Cardiac septum (tissue), 1 donor: ENCODE measurements at regions not wholly inside any gene's neighbourhood (a gene's known extent, or its start where the extent isn't known, plus 50 kb on each side); places are given as distances from the start of the nearest gene placed in this dataset.
A peak's percentile ranks its signal among the peaks of the same experiment; 100 is the strongest.

Experiments
- DNase-seq: peaks from one replicate; pipeline ENCODE4 v3.0.0-alpha.2; 2020; ENCODE audit warnings: low spot score
- intact Hi-C: fragments of 100-400 bp; cut with DNase I; formaldehyde crosslinking; loops from one replicate; pipeline ENCODE4 v1.14.0; 2022
- donor health status: DM: no; HTN: no; CAD: no.

DNA sequence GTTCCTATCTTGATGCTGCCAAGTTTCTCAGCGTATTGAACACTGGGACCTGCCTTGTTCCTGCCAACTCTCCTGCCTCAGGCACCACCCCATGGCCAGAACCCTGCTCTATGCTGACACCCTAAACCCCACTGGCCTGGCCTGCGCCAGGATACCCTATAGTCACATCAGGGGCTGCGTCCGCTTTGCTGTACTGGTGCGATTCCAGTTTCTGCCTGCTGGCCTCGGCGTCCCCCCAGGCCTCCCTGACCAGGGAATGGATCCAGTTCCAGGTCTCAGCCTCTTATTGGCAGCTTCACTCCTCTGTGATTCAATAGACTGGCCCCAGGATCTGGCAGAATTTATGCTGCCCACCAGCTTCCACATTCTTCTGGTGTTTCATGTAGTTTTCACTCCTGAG lies 55.0 kb downstream of the GPR6 start:
- intact Hi-C loops, result loop anchor here (10.0 kb wide), 1 partner anchor 238 kb away; no protein-coding TSS in a partner anchor

DNA sequence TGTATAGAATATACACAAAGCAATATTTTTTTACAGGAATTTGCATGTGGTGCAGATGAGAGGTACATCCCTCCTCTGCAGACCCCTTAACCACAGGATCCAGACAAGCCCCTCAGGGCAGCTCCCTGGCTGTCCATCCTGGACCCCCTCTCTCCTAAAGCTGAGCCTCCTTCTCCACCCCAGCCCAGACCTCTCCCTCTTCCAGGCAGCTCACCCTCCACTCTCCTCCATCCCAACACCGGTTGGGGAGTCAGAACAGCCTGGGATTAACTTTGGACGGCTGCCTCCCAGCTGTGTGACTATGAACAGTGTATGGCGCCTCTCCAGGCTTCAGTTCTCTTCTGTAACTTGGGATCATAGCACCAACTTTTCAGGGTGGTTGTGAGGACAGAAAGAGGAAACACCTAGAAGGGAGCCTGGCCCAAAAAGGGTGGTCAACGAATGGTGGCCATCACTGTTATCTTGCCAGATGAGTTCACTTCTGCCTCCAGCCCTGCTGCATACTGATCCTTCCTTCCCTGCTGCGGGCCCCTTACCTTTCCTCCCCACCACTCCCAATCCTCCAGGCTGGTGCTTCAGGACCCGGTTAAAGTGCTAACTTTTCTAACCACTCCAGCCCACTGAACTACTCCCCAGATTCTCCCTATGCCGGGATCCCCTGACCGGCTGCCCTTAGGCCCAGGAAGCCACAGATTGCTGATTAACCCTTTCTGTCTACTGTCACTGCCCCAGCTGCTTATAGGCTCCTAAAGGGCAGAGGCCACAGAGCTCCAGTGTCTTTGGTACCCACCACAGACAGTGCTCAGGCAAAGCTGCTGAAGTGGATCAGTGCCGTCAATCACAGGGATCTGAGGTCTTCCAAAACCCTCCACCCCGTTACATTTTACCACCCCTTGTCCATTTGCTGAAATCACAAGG lies 55.9 kb downstream of the GPR6 start:
- intact Hi-C loops, result loop anchor here (10.0 kb wide), 1 partner anchor 239 kb away; no protein-coding TSS in a partner anchor
- no peak for DNase-seq

More for the DNA sequence above, 55.0 kb downstream of the GPR6 start:
- DNase-seq, result no peak

DNA sequence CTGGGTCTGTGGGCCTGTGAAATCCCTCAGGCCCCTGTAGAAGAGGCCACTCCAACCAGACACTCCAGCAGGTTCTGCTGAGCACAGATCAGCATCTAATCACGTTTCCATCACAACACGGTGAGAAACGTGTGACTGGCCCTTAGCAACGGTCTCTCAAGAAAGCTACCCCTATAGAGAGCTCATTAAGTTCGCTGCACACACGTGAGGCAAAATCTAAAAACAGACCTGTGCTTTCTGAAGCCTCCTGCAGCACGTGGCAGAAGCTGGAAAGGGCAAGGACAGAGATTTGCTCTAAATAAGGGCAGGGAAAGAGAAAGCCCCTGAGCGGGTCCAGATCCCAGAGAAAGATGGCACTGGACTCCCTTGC lies 56.5 kb downstream of the GPR6 start:
- DNase-seq, result no peak
- intact Hi-C loops, result loop anchor here (5.0 to 10.0 kb wide), 2 partner anchors 240 to 507 kb away; no protein-coding TSS in a partner anchor

DNA sequence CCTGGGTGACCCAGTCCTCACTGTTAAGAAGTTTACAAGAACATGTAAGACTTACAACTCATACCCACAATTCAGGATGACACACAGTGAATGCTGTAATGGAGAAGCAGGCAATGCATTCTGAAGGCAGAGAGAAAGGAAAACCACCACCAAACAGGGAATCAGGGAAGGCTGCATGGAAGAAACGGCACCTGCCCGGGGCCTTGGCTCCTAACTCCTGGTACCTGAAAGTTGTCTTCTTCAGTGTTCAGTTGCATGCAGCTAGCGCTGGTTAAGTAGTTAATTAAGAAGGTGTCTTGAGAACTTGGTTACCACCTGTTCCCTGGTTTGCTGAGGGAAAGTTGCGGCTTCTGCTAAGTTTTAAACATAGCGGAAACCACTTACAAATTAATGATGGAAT lies 57.2 kb downstream of the GPR6 start:
- no peak for DNase-seq
- intact Hi-C loops, result loop anchor here (5.0 to 10.0 kb wide), 2 partner anchors 241 to 508 kb away; no protein-coding TSS in a partner anchor

DNA sequence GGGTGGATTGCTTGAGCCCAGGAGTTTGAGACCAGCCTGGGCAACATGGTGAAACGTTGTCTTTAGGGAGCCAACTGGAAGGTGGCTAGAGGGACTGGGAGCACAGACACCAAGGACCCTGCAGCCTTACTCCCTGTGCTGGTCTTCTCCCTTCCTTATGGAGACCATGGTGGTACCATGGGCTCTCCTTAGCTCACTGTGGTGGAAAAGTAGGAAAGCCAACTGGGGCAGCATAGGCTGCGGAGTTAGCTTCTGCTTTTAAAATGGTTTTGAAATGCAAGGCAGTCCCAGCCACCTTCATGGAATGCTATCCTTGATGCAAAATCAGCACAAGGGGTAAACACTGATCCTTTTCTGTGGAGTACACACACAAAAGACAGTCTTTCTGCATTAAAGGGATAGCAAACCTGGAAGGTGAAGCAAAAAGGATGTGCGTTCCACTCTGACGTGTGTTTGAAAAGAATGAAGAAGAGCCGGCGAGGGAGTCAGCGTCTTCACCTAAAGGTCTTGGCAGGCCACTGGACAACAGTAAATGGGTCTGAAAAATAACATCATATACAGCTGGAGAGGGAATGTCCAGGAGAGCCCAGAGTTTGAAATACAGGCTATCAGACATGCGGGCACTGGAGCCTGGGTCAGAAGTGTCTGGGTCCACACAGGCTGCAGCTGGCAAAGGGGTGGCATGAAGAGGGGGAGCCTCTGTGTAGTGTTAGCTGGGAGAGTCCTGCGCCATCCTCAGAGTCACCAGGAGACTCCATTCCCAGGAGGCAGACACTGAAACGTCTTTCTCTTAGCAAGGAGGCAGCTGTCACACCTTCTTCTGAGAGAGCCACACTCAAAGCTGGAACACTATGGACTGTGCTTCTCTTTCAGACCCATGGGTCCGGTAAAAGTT lies 58.5 kb downstream of the GPR6 start:
- intact Hi-C loops, result loop anchor here (5.0 to 10.0 kb wide), 2 partner anchors 242 to 509 kb away; no protein-coding TSS in a partner anchor
- DNase-seq, result no peak

DNA sequence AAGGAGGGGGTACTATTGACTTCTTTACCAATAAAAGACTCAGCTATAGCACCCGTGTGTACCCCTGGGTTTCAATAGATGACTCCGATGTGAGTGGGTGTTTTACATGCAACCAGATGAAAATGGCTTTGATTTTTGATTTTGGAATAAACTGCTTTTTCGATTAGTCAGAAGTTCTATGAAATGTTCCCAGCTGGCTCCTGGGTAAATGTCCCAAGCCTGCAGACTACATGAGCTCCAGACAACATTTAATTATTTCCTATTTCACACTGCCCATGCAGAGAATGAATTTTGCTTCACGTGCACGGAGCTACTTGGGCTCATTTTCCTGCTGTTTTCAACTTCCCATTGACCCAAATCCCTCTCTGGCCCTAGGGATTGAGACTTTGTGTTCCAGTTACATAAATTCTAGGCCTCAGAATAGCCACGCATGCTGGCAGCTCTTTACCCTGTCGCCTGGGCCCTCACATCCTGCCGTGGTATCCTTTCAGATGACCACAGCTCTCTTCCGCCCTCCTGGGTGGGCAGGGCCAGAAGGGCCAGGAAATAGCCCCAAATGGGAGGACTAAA lies 59.7 kb downstream of the GPR6 start:
- DNase-seq, result no peak
- intact Hi-C loops, result loop anchor here (5.0 to 10.0 kb wide), 2 partner anchors 243 to 511 kb away; no protein-coding TSS in a partner anchor

DNA sequence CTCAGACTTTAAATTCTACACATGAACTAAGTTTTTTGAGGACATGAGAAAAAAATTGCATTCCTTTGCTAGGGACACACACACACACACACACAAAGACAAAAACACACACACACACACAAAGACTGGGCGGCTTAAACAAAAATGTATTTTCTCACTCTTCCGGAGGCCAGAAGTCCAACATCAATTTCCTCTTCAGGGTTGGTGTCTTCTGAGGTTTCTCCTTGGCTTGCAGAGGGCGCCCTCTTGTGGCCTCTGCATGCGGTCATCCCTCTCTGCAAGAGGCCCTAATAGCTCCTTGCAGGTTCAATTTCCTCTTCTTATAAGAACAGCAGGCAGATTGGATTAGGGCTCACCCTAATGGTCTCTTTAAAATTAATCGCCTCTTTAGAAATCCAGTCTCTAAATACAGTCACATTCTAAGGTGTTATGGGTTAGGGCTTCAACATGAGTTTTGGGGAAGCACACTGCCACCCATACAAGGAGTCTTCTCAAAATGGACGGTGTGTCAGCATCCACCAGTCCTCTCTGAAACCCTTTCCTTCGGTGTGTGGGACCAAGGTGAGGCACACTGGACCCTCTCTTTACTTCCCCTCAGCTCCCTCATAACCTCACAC lies 61.4 kb downstream of the GPR6 start:
- intact Hi-C loops, result loop anchor here (1.0 to 10.0 kb wide), 3 partner anchors 245 to 512 kb away; no protein-coding TSS in a partner anchor
- peak; percentile 90 for DNase-seq

DNA sequence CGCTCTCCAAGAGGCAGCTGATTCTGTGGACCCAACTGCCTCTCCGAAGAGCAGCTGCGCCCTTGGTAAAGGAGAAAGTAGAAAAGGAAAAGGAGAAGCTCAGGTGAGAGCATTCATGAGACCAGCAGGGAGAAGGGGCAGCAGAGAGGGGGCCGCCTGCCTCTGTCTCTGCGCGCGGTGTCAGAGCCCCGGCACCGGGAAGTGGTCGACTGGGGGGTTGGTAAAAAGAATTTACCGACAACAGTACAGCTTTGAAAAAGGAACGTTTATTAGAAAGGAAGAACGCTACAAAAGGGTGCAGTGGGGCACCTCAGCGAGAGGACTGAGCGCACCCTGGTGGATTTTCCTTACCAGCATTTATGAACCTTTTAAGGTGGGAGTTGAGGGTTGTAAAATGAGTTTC lies 61.9 kb downstream of the GPR6 start:
- intact Hi-C loops, result loop anchor here (1.0 to 10.0 kb wide), 4 partner anchors 245 to 513 kb away; no protein-coding TSS in a partner anchor

DNA sequence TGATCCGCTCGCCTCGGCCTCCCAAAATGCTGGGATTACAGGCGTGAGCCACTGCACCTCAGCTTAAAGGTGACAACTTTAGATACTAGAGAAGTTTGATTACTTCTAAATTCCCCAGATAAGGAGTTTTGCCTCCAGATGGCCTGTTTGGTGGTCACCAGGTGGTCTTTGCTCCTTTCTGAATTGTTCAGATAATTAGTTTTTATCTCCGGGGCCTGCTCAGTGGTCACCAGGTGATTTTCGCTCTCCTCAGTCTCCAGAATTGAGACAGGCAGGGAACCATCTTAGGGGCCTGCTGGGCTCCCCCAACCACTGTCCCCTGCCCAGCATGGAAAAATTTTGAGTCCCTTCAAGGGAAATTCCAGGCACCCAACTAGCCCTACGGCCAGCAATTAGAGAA lies 62.6 kb downstream of the GPR6 start:
- DNase-seq, result no peak
- intact Hi-C loops, result loop anchor here (5.0 kb wide), 1 partner anchor 352 kb away; no protein-coding TSS in a partner anchor

More for the DNA sequence above, 61.9 kb downstream of the GPR6 start:
- no peak for DNase-seq

DNA sequence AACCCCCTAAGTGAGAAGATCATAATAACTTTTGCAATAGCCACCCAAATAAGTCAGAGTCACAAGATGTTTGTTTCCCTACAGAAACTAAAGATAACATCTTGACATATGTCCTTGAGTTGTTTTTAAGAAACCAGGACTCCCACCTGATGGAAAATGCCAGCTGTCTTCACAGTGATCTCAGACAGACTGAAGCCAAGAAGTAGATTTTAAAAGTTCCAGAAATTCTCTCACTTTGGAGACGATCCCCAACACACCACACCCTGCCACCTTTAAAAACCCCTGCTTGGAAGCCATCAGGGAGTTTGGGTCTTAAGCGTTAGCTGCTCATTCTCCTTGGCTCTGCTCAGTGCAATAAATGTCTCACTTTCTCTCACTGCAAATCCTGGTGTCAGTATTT lies 63.0 kb downstream of the GPR6 start:
- intact Hi-C loops, result loop anchor here (5.0 kb wide), 1 partner anchor 351 kb away; no protein-coding TSS in a partner anchor
- no peak for DNase-seq

DNA sequence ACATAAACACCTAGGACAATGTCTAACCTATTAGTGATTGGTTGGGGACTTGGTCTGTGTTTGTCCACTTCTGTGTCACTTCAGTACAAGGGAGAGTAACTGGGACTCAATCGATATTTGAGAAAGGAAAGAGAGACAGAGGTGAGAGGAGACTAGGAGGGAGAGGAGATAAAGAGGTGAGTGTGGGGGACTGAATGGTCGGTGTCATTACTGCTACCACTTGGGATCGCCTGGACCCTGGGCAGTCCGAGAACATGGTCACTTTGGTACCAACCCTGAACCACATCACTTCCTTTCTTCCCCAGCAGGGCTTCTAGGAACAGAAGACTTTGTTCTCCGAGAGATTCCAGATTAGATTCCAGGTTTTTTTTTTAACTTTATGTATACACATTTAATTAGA lies 63.7 kb downstream of the GPR6 start:
- intact Hi-C loops, result loop anchor here (5.0 kb wide), 1 partner anchor 350 kb away; no protein-coding TSS in a partner anchor
- no peak for DNase-seq

DNA sequence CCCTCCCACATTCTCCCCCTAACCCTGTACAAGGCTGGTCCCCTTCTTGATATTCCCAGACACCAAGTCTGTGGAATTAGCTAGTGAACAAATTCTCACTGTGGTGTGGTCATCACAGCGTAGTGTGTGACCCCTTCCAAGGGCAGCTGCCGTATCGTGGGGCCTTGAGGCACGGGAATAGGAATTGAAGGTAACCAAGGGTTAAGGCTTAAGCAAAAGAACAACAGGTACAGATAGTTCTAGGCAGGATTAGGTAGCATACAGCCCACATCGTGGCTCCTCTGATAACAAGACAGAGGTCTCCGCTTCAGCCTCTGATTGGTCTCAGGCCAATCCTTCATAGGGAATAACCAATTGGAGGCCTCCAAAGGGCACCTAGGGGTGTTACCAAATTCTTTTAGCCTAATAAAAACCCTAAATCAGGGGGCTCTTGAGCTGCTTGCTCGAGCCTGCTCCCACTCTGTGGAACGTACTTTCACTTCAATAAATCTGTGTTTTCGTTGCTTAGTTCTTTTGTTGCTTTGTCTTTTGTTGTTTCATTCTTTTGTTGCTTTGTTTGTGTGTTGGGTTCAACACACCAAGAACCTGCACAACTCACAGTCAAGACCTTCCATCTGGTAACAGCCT lies 64.7 kb downstream of the GPR6 start:
- no peak for DNase-seq
- intact Hi-C loops, result loop anchor here (5.0 kb wide), 1 partner anchor 350 kb away; no protein-coding TSS in a partner anchor

DNA sequence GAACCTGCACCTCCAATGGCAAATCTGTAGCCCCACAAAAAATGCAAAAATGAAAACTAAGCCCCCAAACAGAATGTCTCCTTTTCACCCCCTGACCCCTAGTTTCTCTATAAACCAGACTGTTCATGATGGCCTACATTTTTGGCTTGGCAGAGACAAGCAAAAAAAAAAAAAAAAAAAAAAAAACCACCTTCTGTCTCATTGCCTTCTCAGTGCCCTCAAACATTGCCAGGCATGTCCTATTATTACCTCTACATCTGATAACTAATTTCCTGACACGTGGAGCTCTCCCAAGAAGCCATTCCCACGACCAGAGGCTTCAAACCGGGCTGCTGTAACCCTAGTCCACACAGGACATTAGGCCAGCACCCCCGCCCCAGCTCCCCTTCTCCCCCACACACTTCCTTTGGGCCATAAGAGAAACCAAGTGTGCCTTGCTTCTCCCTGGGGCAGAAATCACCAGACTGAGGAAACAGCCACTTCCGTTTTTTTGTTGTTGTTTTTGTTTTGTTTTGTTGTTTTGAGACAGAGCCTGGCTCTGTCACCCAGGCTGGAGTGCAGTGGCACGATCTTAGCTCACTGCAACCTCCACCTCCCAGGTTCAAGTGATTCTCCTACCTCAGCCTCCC lies 65.4 kb downstream of the GPR6 start:
- intact Hi-C loops, result loop anchor here (5.0 kb wide), 1 partner anchor 349 kb away; no protein-coding TSS in a partner anchor
- no peak for DNase-seq

DNA sequence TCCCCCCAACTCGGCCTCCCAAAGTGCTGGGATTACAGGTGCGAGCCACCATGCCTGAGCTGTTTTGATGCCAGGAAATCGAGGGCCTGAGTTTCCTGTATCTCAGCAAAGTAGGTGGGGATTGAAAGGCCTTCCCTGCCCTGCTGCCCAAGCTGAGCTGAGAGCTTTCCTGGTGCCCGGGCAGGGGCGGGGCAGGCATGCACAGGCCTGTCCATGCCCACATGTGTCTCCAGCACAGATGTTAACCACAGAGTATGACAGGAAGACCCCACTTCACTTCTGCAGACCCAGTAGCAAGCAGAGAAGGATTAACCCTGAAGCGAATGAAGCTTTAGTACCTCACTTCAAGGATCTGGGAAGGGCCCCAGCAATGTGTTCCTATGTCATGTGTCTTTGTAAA lies 66.0 kb downstream of the GPR6 start:
- intact Hi-C loops, result loop anchor here (5.0 kb wide), 1 partner anchor 348 kb away; no protein-coding TSS in a partner anchor
- DNase-seq, result no peak

DNA sequence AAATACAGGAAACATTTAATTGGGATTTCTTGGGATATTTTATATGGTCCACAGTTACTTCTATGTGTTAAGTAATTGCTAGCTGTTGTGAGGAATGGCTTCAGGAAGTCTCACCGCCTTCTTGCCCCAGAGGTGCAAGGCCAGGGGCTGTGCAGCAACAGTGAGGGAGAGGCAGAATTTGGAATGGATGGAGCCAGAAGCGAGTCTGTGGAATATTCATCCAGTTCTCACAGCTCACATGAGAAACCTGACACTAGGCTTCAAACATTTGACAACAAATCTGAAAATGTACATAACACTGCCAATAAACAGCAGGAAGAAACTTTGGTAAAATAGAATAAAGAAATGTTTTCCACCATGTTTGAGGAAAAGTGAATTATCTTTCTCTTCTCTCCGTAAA lies 66.5 kb downstream of the GPR6 start:
- no peak for DNase-seq
- intact Hi-C loops, result loop anchor here (5.0 kb wide), 1 partner anchor 348 kb away; no protein-coding TSS in a partner anchor

DNA sequence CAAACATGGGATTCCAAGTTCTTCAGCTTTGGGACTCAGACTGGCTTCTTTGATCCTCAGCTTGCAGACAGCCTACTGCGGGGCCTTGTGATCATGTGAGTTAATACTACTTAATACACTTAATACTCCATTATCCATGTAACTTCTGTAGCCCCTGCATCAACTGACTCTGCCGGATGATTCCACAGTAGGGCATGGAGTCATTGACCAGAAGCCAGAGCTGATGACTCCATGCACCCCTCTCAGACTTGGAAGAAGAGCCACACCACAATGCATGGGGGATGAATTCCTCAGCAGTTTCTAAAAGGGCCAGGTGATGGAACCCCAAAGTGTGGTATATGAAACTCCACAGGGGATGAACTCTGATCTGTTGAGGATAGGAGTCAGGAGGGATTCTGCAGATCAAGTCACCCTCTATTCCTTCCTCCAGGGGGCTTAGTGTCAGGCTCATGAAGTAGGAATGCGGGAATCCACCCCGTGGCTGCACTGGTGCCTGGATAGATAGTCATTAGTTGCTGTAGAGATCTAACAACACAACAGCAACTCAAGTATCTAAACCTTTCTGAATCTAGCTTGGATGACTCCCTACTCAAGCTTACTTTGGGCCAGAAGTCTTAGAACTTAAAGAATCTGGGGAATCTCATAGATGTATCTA lies 70.2 kb downstream of the GPR6 start:
- no peak for DNase-seq
- intact Hi-C loops, result no loop called here
